H9 (cell line): ENCODE measurements at regions not wholly inside any gene's neighbourhood (a gene's known extent, or its start where the extent isn't known, plus 50 kb on each side); places are given as distances from the start of the nearest gene placed in this dataset.

Experiments
- DNase-seq: peaks from one replicate; pipeline ENCODE4 v3.0.0-alpha.2; 2017
- H2AFZ ChIP-seq: one replicate; pipeline ENCODE4 v1.6.1; 2013; ENCODE audit warnings: mild to moderate bottlenecking, low read length, control low read depth, moderate library complexity
- H2AK5ac ChIP-seq: 2 replicates; pipeline ENCODE4 v1.6.1; 2013; ENCODE audit warnings: low read length, control low read depth, mixed read lengths; ENCODE audit not compliant: insufficient read length
- H2BK120ac ChIP-seq: one replicate; pipeline ENCODE4 v1.6.1; 2013; ENCODE audit warnings: low read depth, mild to moderate bottlenecking, low read length, control low read depth, inconsistent platforms; ENCODE audit not compliant: poor library complexity, severe bottlenecking
- H2BK12ac ChIP-seq: 2 replicates; pipeline ENCODE4 v1.6.1; 2013; ENCODE audit warnings: low read length, control low read depth, mixed read lengths, low read depth; ENCODE audit not compliant: insufficient read length
- H2BK15ac ChIP-seq: 2 replicates; pipeline ENCODE4 v1.6.1; 2013; ENCODE audit warnings: low read depth, low read length, control low read depth
- H2BK20ac ChIP-seq: one replicate; pipeline ENCODE4 v1.6.1; 2013; ENCODE audit warnings: low read depth, mild to moderate bottlenecking, low read length, control low read depth, inconsistent platforms; ENCODE audit not compliant: poor library complexity, severe bottlenecking
- H2BK5ac ChIP-seq: 2 replicates; pipeline ENCODE4 v1.6.1; 2013; ENCODE audit warnings: low read length, control low read depth, mixed read lengths; ENCODE audit not compliant: insufficient read length
- H3K14ac ChIP-seq: 2 replicates; pipeline ENCODE4 v1.6.1; 2013; ENCODE audit warnings: low read length, control low read depth; ENCODE audit not compliant: insufficient read depth
- H3K18ac ChIP-seq: 2 replicates; pipeline ENCODE4 v1.6.1; 2013; ENCODE audit warnings: low read depth, mild to moderate bottlenecking, mixed read lengths, low read length, control low read depth; ENCODE audit not compliant: insufficient read length
- H3K23ac ChIP-seq: 2 replicates; pipeline ENCODE4 v1.6.1; 2013; ENCODE audit warnings: low read length, control low read depth, mixed read lengths, low read depth; ENCODE audit not compliant: insufficient read length
- H3K23me2 ChIP-seq: 2 replicates; pipeline ENCODE4 v1.6.1; 2013; ENCODE audit warnings: low read depth, mild to moderate bottlenecking, mixed read lengths, low read length, control low read depth; ENCODE audit not compliant: insufficient read length, poor library complexity, severe bottlenecking
- H3K27ac ChIP-seq: 2 replicates; pipeline ENCODE4 v1.5.1; 2013; ENCODE audit warnings: low read length, control low read depth, mixed read lengths, low read depth; ENCODE audit not compliant: insufficient read length
- H3K27me3 ChIP-seq: 2 replicates; pipeline ENCODE4 v1.6.1; 2013; ENCODE audit warnings: low read length, control low read depth, inconsistent platforms; ENCODE audit not compliant: insufficient read depth
- H3K4ac ChIP-seq: 2 replicates; pipeline ENCODE4 v1.6.1; 2013; ENCODE audit warnings: low read depth, mild to moderate bottlenecking, control low read depth, inconsistent platforms, low read length, moderate library complexity
- H3K4me1 ChIP-seq: 2 replicates; pipeline ENCODE4 v1.6.1; 2013; ENCODE audit warnings: low read length, control low read depth, inconsistent platforms; ENCODE audit not compliant: insufficient read depth
- H3K4me2 ChIP-seq: 2 replicates; pipeline ENCODE4 v1.6.1; 2013; ENCODE audit warnings: low read length, control low read depth, mixed read lengths; ENCODE audit not compliant: insufficient read length, insufficient read depth
- H3K56ac ChIP-seq: 2 replicates; pipeline ENCODE4 v1.6.1; 2013; ENCODE audit warnings: low read depth, mild to moderate bottlenecking, mixed read lengths, low read length, control low read depth; ENCODE audit not compliant: insufficient read length
- H3K79me1 ChIP-seq: 2 replicates; pipeline ENCODE4 v1.6.1; 2013; ENCODE audit warnings: low read depth, mild to moderate bottlenecking, moderate library complexity, low read length, control low read depth, inconsistent platforms; ENCODE audit not compliant: insufficient read depth, poor library complexity, severe bottlenecking
- H3K79me2 ChIP-seq: 2 replicates; pipeline ENCODE4 v1.6.1; 2013; ENCODE audit warnings: low read length, control low read depth, inconsistent platforms; ENCODE audit not compliant: insufficient read depth
- H3K9ac ChIP-seq: 2 replicates; pipeline ENCODE4 v1.6.1; 2013; ENCODE audit warnings: low read length, control low read depth, mixed read lengths; ENCODE audit not compliant: insufficient read length; ENCODE audit errors: extremely low read depth
- H3K9me3 ChIP-seq: one replicate; pipeline ENCODE4 v1.6.1; 2013; ENCODE audit warnings: low read depth, low read length, inconsistent platforms; ENCODE audit not compliant: control insufficient read depth
- H3T11ph ChIP-seq: one replicate; pipeline ENCODE4 v1.6.1; 2013; ENCODE audit warnings: mild to moderate bottlenecking, low read length, control low read depth, inconsistent platforms
- H4K20me1 ChIP-seq: one replicate; pipeline ENCODE4 v1.6.1; 2013; ENCODE audit not compliant: control insufficient read depth, insufficient read length, insufficient read depth
- H4K5ac ChIP-seq: 2 replicates; pipeline ENCODE4 v1.6.1; 2013; ENCODE audit warnings: low read depth, mild to moderate bottlenecking, mixed read lengths, low read length, control low read depth; ENCODE audit not compliant: insufficient read length
- H4K8ac ChIP-seq: replicated peaks from 2 replicates; pipeline ENCODE4 v1.6.1; 2013; ENCODE audit warnings: low read length, control low read depth, mixed read lengths, low read depth; ENCODE audit not compliant: insufficient read length
- H4K91ac ChIP-seq: 2 replicates; pipeline ENCODE4 v1.6.1; 2013; ENCODE audit warnings: low read depth, mild to moderate bottlenecking, moderate library complexity, mixed read lengths, low read length, control low read depth; ENCODE audit not compliant: insufficient read length
- H3K27ac Mint-ChIP-seq, 3 experiments: 2 replicates in 2 of 3; 3 replicates in 1 of 3; pipeline ENCODE4 v1.8.0; 2020 to 2021; ENCODE audit warnings: mixed read lengths in 3 of 3, mild to moderate bottlenecking in 1 of 3, moderate library complexity in 1 of 3
- H3K27me3 Mint-ChIP-seq: 2 replicates; pipeline ENCODE4 v1.8.0; 2021; ENCODE audit warnings: low read depth, mild to moderate bottlenecking, moderate library complexity, mixed read lengths
- H3K36me3 Mint-ChIP-seq, 3 experiments: 2 replicates in 2 of 3; 3 replicates in 1 of 3; pipeline ENCODE4 v1.8.0; 2020 to 2021; ENCODE audit warnings: low read depth in 3 of 3, mixed read lengths in 3 of 3; ENCODE audit not compliant: insufficient read depth in 1 of 3
- H3K4me1 Mint-ChIP-seq, 2 experiments: 2 replicates each; pipeline ENCODE4 v1.8.0; 2020; ENCODE audit warnings: mixed read lengths in 2 of 2
- H3K4me3 Mint-ChIP-seq, 2 experiments: 2 replicates in 1 of 2; 3 replicates in 1 of 2; pipeline ENCODE4 v1.8.0; 2020 to 2021; ENCODE audit warnings: mild to moderate bottlenecking in 2 of 2, mixed read lengths in 2 of 2, moderate library complexity in 1 of 2
- H3K9me3 Mint-ChIP-seq, 2 experiments: 2 replicates in 1 of 2; 3 replicates in 1 of 2; pipeline ENCODE4 v1.8.0; 2020; ENCODE audit warnings: mild to moderate bottlenecking in 2 of 2, mixed read lengths in 2 of 2, moderate library complexity in 1 of 2
- CTCF ChIP-seq: fragments of 200-600 bp; sonication (generic); conservative IDR thresholded peaks from 3 replicates; pipeline ENCODE4 v1.8.0; 2021; ENCODE audit warnings: antibody characterized with exemption, mild to moderate bottlenecking
- WGBS: extraction: QIAGEN DNeasy Blood & Tissue Kit; methylation state at CpG from one replicate; pipeline ENCODE4 v1.1.7; 2013; ENCODE audit warnings: missing lambda C conversion rate, low lambda C conversion rate, mixed read lengths; ENCODE audit not compliant: insufficient read length; ENCODE audit errors: extremely low coverage; 5-methylcytosine and 5-hydroxymethylcytosine counted together

GRCh38 chr11:28726432-28726831, 618.2 kb downstream of the METTL15 start:
- no peaks in the 10 kb centered on the region for H3K9me3 ChIP-seq
- no peak overlapping the region for H2BK12ac ChIP-seq
- no peak overlapping the region for H3K27ac ChIP-seq
- H3K23me2 ChIP-seq, result no peaks in the 10 kb centered on the region
- H4K5ac ChIP-seq, result no peak overlapping the region
- H3K14ac ChIP-seq, result no peak overlapping the region
- H3T11ph ChIP-seq, result no peak overlapping the region
- no peaks in the 10 kb centered on the region for H3K27me3 ChIP-seq
- H3K4ac ChIP-seq, result no peak overlapping the region
- H3K79me2 ChIP-seq, result no peaks in the 10 kb centered on the region
- no peak overlapping the region for H2BK15ac ChIP-seq
- DNase-seq, result no peak
- Mint-ChIP-seq H3K27me3 (no peaks in the 10 kb centered on the region), H3K4me3 (no peak overlapping the region), H3K36me3 (peaks cover 0 to 4% (median 0%) of the 10 kb centered on the region in 3 experiments; a peak in 2 of 7 replicates), H3K4me1 (peaks cover 7 to 10% of the 10 kb centered on the region in 2 experiments), H3K27ac (no peak overlapping the region), H3K9me3 (no peaks in the 10 kb centered on the region)
- H2BK5ac ChIP-seq, result no peak overlapping the region
- no peak for TF ChIP-seq CTCF
- no peak overlapping the region for H3K23ac ChIP-seq
- H3K56ac ChIP-seq, result no peak overlapping the region
- no CpG with 5 or more reads among the region's 1 CpG for WGBS
- H4K8ac ChIP-seq, result no peak overlapping the region
- H2BK120ac ChIP-seq, result no peak overlapping the region
- no peak overlapping the region for H3K4me2 ChIP-seq
- no peak overlapping the region for H4K91ac ChIP-seq
- no peaks in the 10 kb centered on the region for H3K79me1 ChIP-seq
- H2AFZ ChIP-seq, result no peak overlapping the region
- no peak overlapping the region for H3K9ac ChIP-seq
- no peaks in the 10 kb centered on the region; the same call in 1 of the 2 replicates for H3K4me1 ChIP-seq
- no peak overlapping the region for H3K18ac ChIP-seq
- H2AK5ac ChIP-seq, result no peak overlapping the region
- no peak overlapping the region for H2BK20ac ChIP-seq
- no peaks in the 10 kb centered on the region for H4K20me1 ChIP-seq
